ENCODE measurements at regions not wholly inside any gene's neighbourhood (a gene's known extent, or its start where the extent isn't known, plus 50 kb on each side); places are given as distances from the start of the nearest gene placed in this dataset.

- TF ChIP-seq ZNF318 (CRISPR knock-in tag; IDR thresholded peaks at IDR 0.05) (no peak), ZBTB26 (CRISPR knock-in tag; IDR thresholded peaks at IDR 0.05; ENCODE audit: borderline replicate concordance) (no peak)
These were observed 132.8 kb upstream of the GALNT5 start (continued) for GRCh38 chr2:157124731-157125130.

GRCh38 chr2:157125685-157126084 lies 131.8 kb upstream of the GALNT5 start:
- no peaks in the 10 kb centered on the region for H3K27me3 ChIP-seq (ENCODE audit: control insufficient read depth in 1 of 2, insufficient read depth in 2 of 2, low read length in 2 of 2)
- intact Hi-C loops (cut with micrococcal nuclease; ENCODE audit: unreplicated experiment) (no loop called here), in situ Hi-C loops (cut with HindIII; ENCODE audit: extremely low pct_ligation_motif_present, low pct_unique_long_range_greater_than_20kb) (no loop called here)
- no peak overlapping the region for H3K4me3 ChIP-seq (replicated peaks in 1 of 3; ENCODE audit: insufficient read depth in 1 of 3, low read depth in 2 of 3, low read length in 3 of 3)
- ChIA-PET CTCF (ENCODE audit: low intra/inter-chr PET ratio, low total read pairs) (no interaction called here), POLR2A (no interaction called here)
- TF ChIP-seq TBP (CRISPR knock-in tag; IDR thresholded peaks at IDR 0.05) = no peak
- TF ChIP-seq ZNF816 (CRISPR knock-in tag; IDR thresholded peaks at IDR 0.05; ENCODE audit: borderline replicate concordance) = no peak
- TF ChIP-seq CEBPB (IDR thresholded peaks at IDR 0.05; ENCODE audit: borderline replicate concordance, low read depth, low read length) = peak; percentile 74
- H2AFZ ChIP-seq (ENCODE audit: low read length) = no peak overlapping the region
- H3K36me3 ChIP-seq (replicated peaks in 1 of 2; ENCODE audit: control insufficient read depth in 1 of 2, insufficient read depth in 2 of 2, low read length in 2 of 2) = no peaks in the 10 kb centered on the region
- no peak overlapping the region for H3K27ac ChIP-seq (ENCODE audit: extremely low read length, insufficient read depth, low read length)
- no peak for DNase-seq (ENCODE audit: low spot score)
- H3K4me2 ChIP-seq (ENCODE audit: low read depth, low read length) = no peak overlapping the region
- no peaks in the 10 kb centered on the region for H3K4me1 ChIP-seq (ENCODE audit: insufficient read depth, low read length)
- no TSS peak for BruUV-seq (replicated peaks)
- no peak for FAIRE-seq
- peaks cover 8% of the 10 kb centered on the region; the same call in 1 of the 2 replicates for H3K9me3 ChIP-seq (ENCODE audit: low read length)
- no peak overlapping the region for H3K9ac ChIP-seq (ENCODE audit: insufficient read depth, low read depth, low read length)
- H4K20me1 ChIP-seq (ENCODE audit: insufficient read depth, low read length) = no peaks in the 10 kb centered on the region
- 0% methylated on average over 1 of the region's 1 CpG for WGBS (ENCODE audit: low lambda C conversion rate)
- no peaks in the 10 kb centered on the region for H3K79me2 ChIP-seq (ENCODE audit: insufficient read depth, low read length)
- no peak for ATAC-seq

All from HepG2 (cell line).